ENCODE measurements at regions not wholly inside any gene's neighbourhood (a gene's known extent, or its start where the extent isn't known, plus 50 kb on each side); places are given as distances from the start of the nearest gene placed in this dataset.

DNA sequence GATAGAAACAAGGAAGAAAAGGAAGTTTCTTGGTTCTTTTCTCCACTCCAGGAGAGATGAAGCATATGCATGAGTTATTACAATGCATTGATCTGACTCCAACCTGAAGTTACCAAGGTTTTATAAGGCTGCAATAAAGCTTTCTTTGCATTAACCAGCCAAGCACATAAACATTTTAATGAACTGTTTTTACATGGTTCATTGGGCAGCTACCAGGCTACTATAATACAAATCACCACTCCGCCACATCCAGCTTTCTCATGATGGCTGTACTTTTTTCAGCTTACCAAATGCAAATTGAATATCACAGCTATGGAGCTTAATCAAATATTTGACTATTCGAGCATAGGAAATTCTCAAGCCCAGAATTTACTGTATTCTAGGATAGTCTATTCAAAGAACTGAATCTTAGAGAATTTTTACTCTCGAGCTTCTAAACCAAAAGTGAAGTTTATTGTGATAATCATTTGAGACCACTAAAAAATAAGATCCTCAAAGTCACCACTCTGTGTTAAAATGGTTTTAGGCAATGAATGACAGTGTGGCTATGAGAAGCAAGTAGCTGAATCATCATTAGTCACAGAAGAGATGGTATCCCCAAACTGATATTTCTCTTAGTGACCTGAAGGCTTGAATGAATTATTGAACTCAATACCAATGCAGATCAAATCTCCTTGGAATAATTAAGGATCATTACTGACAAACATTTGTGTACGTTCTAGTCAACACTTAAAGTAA lies 58.6 kb upstream of the ZNF281 start:
- H3K36me3 ChIP-seq (replicated peaks in 1 of 2; ENCODE audit: control extremely low read depth in 1 of 2, control insufficient read depth in 1 of 2, extremely low read depth in 1 of 2, insufficient read depth in 2 of 2, low read length in 1 of 2): no peaks in the 10 kb centered on the region

DNA sequence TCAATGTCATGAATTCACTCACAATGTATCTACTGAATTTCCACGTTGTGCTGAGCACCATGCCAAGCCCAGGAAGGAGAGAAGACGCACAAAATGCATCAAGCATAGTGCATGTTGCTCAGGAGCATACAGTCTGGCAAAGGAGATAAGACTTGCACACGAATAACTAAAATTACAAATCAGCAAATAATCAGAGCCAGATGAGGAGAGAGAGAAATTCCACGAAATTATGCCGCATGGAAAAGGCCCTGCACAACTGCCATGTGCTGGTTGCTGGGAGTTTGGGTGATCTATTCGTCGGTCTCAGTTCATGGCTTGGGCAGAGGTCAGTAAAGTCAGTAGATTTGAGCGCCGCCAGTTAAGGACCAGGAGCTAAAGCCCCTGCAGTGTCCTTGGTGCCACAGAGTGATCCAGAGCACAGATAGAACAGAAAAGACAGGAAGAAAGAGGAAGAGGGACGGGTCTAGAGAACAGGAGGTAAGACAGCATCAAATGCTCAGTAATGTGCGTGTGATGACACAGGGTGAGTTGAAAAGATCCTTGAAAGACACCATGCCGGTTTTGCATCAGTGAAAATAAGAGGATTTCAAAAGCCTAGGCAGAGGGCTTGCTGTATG lies 55.1 kb upstream of the ZNF281 start:
- no peaks in the 10 kb centered on the region for H3K4me1 ChIP-seq (ENCODE audit: control insufficient read depth in 2 of 2, insufficient read depth in 2 of 2, low read length in 2 of 2)
- no peak overlapping the region for H3K9ac ChIP-seq (ENCODE audit: low read length)
- no peaks in the 10 kb centered on the region for H3K36me3 ChIP-seq (replicated peaks in 1 of 2; ENCODE audit: control extremely low read depth in 1 of 2, control insufficient read depth in 1 of 2, extremely low read depth in 1 of 2, insufficient read depth in 2 of 2, low read length in 1 of 2)
- H2AFZ ChIP-seq (ENCODE audit: insufficient read depth, low read depth, low read length, poor library complexity, severe bottlenecking): no peak overlapping the region
- TF ChIP-seq, protein P1, sequence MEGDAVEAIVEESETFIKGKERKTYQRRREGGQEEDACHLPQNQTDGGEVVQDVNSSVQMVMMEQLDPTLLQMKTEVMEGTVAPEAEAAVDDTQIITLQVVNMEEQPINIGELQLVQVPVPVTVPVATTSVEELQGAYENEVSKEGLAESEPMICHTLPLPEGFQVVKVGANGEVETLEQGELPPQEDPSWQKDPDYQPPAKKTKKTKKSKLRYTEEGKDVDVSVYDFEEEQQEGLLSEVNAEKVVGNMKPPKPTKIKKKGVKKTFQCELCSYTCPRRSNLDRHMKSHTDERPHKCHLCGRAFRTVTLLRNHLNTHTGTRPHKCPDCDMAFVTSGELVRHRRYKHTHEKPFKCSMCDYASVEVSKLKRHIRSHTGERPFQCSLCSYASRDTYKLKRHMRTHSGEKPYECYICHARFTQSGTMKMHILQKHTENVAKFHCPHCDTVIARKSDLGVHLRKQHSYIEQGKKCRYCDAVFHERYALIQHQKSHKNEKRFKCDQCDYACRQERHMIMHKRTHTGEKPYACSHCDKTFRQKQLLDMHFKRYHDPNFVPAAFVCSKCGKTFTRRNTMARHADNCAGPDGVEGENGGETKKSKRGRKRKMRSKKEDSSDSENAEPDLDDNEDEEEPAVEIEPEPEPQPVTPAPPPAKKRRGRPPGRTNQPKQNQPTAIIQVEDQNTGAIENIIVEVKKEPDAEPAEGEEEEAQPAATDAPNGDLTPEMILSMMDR (IDR thresholded peaks at IDR 0.05): no peak
- TF ChIP-seq EZH2 (IDR thresholded peaks at IDR 0.05; ENCODE audit: borderline replicate concordance, insufficient read depth, low read depth, low read length, poor library complexity, severe bottlenecking): no peak
- DNase-seq (no peak), ATAC-seq (ENCODE audit: low read depth) (no peak)
- no peaks in the 10 kb centered on the region for H3K79me2 ChIP-seq (ENCODE audit: control insufficient read depth, insufficient read depth, low read length)
- no peaks in the 10 kb centered on the region for H3K9me3 ChIP-seq (ENCODE audit: control extremely low read depth in 1 of 3, control insufficient read depth in 2 of 3, insufficient read depth in 1 of 3, low read length in 2 of 3)
- Mint-ChIP-seq H3K27ac (no peak overlapping the region), H3K4me1 (no peaks in the 10 kb centered on the region), H3K27me3 (no peaks in the 10 kb centered on the region), H3K9me3 (ENCODE audit: insufficient read depth) (no peaks in the 10 kb centered on the region), H3K4me3 (no peak overlapping the region)
- no peak overlapping the region for H3K4me2 ChIP-seq (replicated peaks; ENCODE audit: low read depth, low read length, poor library complexity, severe bottlenecking)
- 94% methylated on average over 8 of the region's 12 CpGs for WGBS (ENCODE audit: insufficient coverage)
- intact Hi-C loops (cut with micrococcal nuclease): no loop called here
- no peaks in the 10 kb centered on the region for H4K20me1 ChIP-seq (ENCODE audit: control insufficient read depth, insufficient read depth, low read length, poor library complexity, severe bottlenecking)
- no peak overlapping the region for H3K4me3 ChIP-seq (ENCODE audit: control extremely low read depth in 1 of 5, extremely low read depth in 1 of 5, insufficient read depth in 1 of 5, low read depth in 2 of 5, low read length in 4 of 5)
- CTCF ChIA-PET: no interaction called here
- POLR2A ChIA-PET: no interaction called here
- no peaks in the 10 kb centered on the region for H3K27me3 ChIP-seq (replicated peaks in 1 of 4; ENCODE audit: control extremely low read depth in 1 of 4, control insufficient read depth in 3 of 4, insufficient read depth in 4 of 4, low read length in 3 of 4)
- H3K27ac ChIP-seq (ENCODE audit: low read length in 2 of 2): no peak overlapping the region

More for the DNA sequence above, 58.6 kb upstream of the ZNF281 start:
- Histone ChIP-seq H3K4me1 (ENCODE audit: control insufficient read depth in 2 of 2, insufficient read depth in 2 of 2, low read length in 2 of 2) (no peaks in the 10 kb centered on the region), H4K20me1 (ENCODE audit: control insufficient read depth, insufficient read depth, low read length, poor library complexity, severe bottlenecking) (no peaks in the 10 kb centered on the region), H2AFZ (ENCODE audit: insufficient read depth, low read depth, low read length, poor library complexity, severe bottlenecking) (no peak overlapping the region), H3K27ac (ENCODE audit: low read length in 2 of 2) (no peak overlapping the region), H3K9me3 (ENCODE audit: control extremely low read depth in 1 of 3, control insufficient read depth in 2 of 3, insufficient read depth in 1 of 3, low read length in 2 of 3) (no peaks in the 10 kb centered on the region), H3K9ac (ENCODE audit: low read length) (no peak overlapping the region), H3K4me3 (ENCODE audit: control extremely low read depth in 1 of 5, extremely low read depth in 1 of 5, insufficient read depth in 1 of 5, low read depth in 2 of 5, low read length in 4 of 5) (no peak overlapping the region), H3K4me2 (replicated peaks; ENCODE audit: low read depth, low read length, poor library complexity, severe bottlenecking) (no peak overlapping the region), H3K27me3 (replicated peaks in 1 of 4; ENCODE audit: control extremely low read depth in 1 of 4, control insufficient read depth in 3 of 4, insufficient read depth in 4 of 4, low read length in 3 of 4) (no peaks in the 10 kb centered on the region), H3K79me2 (ENCODE audit: control insufficient read depth, insufficient read depth, low read length) (no peaks in the 10 kb centered on the region)
- Mint-ChIP-seq H3K27ac (no peak overlapping the region), H3K27me3 (peaks cover 5% of the 10 kb centered on the region), H3K4me3 (no peak overlapping the region), H3K9me3 (ENCODE audit: insufficient read depth) (no peaks in the 10 kb centered on the region), H3K4me1 (peaks cover under 1% of the 10 kb centered on the region)
- POLR2A ChIA-PET: no interaction called here
- intact Hi-C loops (cut with micrococcal nuclease): no loop called here
- DNase-seq (no peak), ATAC-seq (ENCODE audit: low read depth) (no peak)
- CTCF ChIA-PET: interaction anchor here (0.6 kb wide), 1 partner anchor 313 kb away, joined by 4 read pairs; no protein-coding TSS in a partner anchor
- TF ChIP-seq EZH2 (IDR thresholded peaks at IDR 0.05; ENCODE audit: borderline replicate concordance, insufficient read depth, low read depth, low read length, poor library complexity, severe bottlenecking): no peak
- TF ChIP-seq, protein P1 (IDR thresholded peaks at IDR 0.05): no peak
- no CpG with 5 or more reads among the region's 4 CpGs for WGBS (ENCODE audit: insufficient coverage)

All from B cell (primary cell).